ENCODE measurements at regions not wholly inside any gene's neighbourhood (a gene's known extent, or its start where the extent isn't known, plus 50 kb on each side); places are given as distances from the start of the nearest gene placed in this dataset.

GRCh38 chr4:124867536-124867935 is 155.0 kb upstream of the ANKRD50 start:
- Histone ChIP-seq H3K27ac (ENCODE audit: low read depth, low read length) (no peak overlapping the region), H3K9ac (ENCODE audit: low read depth in 1 of 3, low read length in 3 of 3) (no peak overlapping the region), H3K4me1 (ENCODE audit: control insufficient read depth in 3 of 3, insufficient read depth in 3 of 3, low read length in 3 of 3) (no peaks in the 10 kb centered on the region), H3K4me3 (ENCODE audit: low read length in 3 of 3) (no peak overlapping the region), H3K9me3 (ENCODE audit: control insufficient read depth in 3 of 3, low read length in 3 of 3) (no peaks in the 10 kb centered on the region), H3K27me3 (ENCODE audit: control insufficient read depth in 3 of 3, insufficient read depth in 3 of 3, low read length in 3 of 3) (no peaks in the 10 kb centered on the region), H3K36me3 (ENCODE audit: control insufficient read depth in 3 of 3, insufficient read depth in 3 of 3, low read length in 3 of 3) (no peaks in the 10 kb centered on the region)

GRCh38 chr4:124866301-124866700 is 153.8 kb upstream of the ANKRD50 start:
- no peak overlapping the region for H3K4me3 ChIP-seq (ENCODE audit: low read length in 3 of 3)

GRCh38 chr4:124863040-124863545 is 150.6 kb upstream of the ANKRD50 start:
- Histone ChIP-seq H3K4me3 (ENCODE audit: low read length in 3 of 3) (no peak overlapping the region), H3K9me3 (ENCODE audit: control insufficient read depth in 3 of 3, low read length in 3 of 3) (no peaks in the 10 kb centered on the region), H3K4me1 (ENCODE audit: control insufficient read depth in 3 of 3, insufficient read depth in 3 of 3, low read length in 3 of 3) (no peaks in the 10 kb centered on the region), H3K27me3 (ENCODE audit: control insufficient read depth in 3 of 3, insufficient read depth in 3 of 3, low read length in 3 of 3) (no peaks in the 10 kb centered on the region), H3K9ac (ENCODE audit: low read depth in 1 of 3, low read length in 3 of 3) (no peak overlapping the region), H3K27ac (ENCODE audit: low read depth, low read length) (no peak overlapping the region), H3K36me3 (ENCODE audit: control insufficient read depth in 3 of 3, insufficient read depth in 3 of 3, low read length in 3 of 3) (no peaks in the 10 kb centered on the region)

More at GRCh38 chr4:124866301-124866700, 153.8 kb upstream of the ANKRD50 start:
- Histone ChIP-seq H3K27ac (ENCODE audit: low read depth, low read length) (no peak overlapping the region), H3K27me3 (ENCODE audit: control insufficient read depth in 3 of 3, insufficient read depth in 3 of 3, low read length in 3 of 3) (no peaks in the 10 kb centered on the region), H3K9me3 (ENCODE audit: control insufficient read depth in 3 of 3, low read length in 3 of 3) (no peaks in the 10 kb centered on the region), H3K9ac (ENCODE audit: low read depth in 1 of 3, low read length in 3 of 3) (no peak overlapping the region), H3K36me3 (ENCODE audit: control insufficient read depth in 3 of 3, insufficient read depth in 3 of 3, low read length in 3 of 3) (no peaks in the 10 kb centered on the region), H3K4me1 (ENCODE audit: control insufficient read depth in 3 of 3, insufficient read depth in 3 of 3, low read length in 3 of 3) (no peaks in the 10 kb centered on the region)

GRCh38 chr4:124862261-124862660 is 149.7 kb upstream of the ANKRD50 start:
- Histone ChIP-seq H3K36me3 (ENCODE audit: control insufficient read depth in 3 of 3, insufficient read depth in 3 of 3, low read length in 3 of 3) (no peaks in the 10 kb centered on the region), H3K4me1 (ENCODE audit: control insufficient read depth in 3 of 3, insufficient read depth in 3 of 3, low read length in 3 of 3) (no peaks in the 10 kb centered on the region), H3K27me3 (ENCODE audit: control insufficient read depth in 3 of 3, insufficient read depth in 3 of 3, low read length in 3 of 3) (no peaks in the 10 kb centered on the region), H3K9ac (ENCODE audit: low read depth in 1 of 3, low read length in 3 of 3) (no peak overlapping the region), H3K9me3 (ENCODE audit: control insufficient read depth in 3 of 3, low read length in 3 of 3) (no peaks in the 10 kb centered on the region), H3K27ac (ENCODE audit: low read depth, low read length) (no peak overlapping the region), H3K4me3 (ENCODE audit: low read length in 3 of 3) (no peak overlapping the region)

GRCh38 chr4:124861761-124862160 is 149.2 kb upstream of the ANKRD50 start:
- no peak overlapping the region for H3K9ac ChIP-seq (ENCODE audit: low read depth in 1 of 3, low read length in 3 of 3)
- no peak overlapping the region for H3K4me3 ChIP-seq (ENCODE audit: low read length in 3 of 3)
- H3K9me3 ChIP-seq (ENCODE audit: control insufficient read depth in 3 of 3, low read length in 3 of 3): no peaks in the 10 kb centered on the region
- H3K27me3 ChIP-seq (ENCODE audit: control insufficient read depth in 3 of 3, insufficient read depth in 3 of 3, low read length in 3 of 3): no peaks in the 10 kb centered on the region
- H3K4me1 ChIP-seq (ENCODE audit: control insufficient read depth in 3 of 3, insufficient read depth in 3 of 3, low read length in 3 of 3): no peaks in the 10 kb centered on the region
- H3K27ac ChIP-seq (ENCODE audit: low read depth, low read length): no peak overlapping the region
- no peaks in the 10 kb centered on the region for H3K36me3 ChIP-seq (ENCODE audit: control insufficient read depth in 3 of 3, insufficient read depth in 3 of 3, low read length in 3 of 3)

GRCh38 chr4:124854968-124855367 is 142.4 kb upstream of the ANKRD50 start:
- Histone ChIP-seq H3K27ac (ENCODE audit: low read depth, low read length) (no peak overlapping the region), H3K36me3 (ENCODE audit: control insufficient read depth in 3 of 3, insufficient read depth in 3 of 3, low read length in 3 of 3) (no peaks in the 10 kb centered on the region), H3K27me3 (ENCODE audit: control insufficient read depth in 3 of 3, insufficient read depth in 3 of 3, low read length in 3 of 3) (no peaks in the 10 kb centered on the region), H3K4me3 (ENCODE audit: low read length in 3 of 3) (no peak overlapping the region), H3K9ac (ENCODE audit: low read depth in 1 of 3, low read length in 3 of 3) (no peak overlapping the region), H3K9me3 (ENCODE audit: control insufficient read depth in 3 of 3, low read length in 3 of 3) (no peaks in the 10 kb centered on the region), H3K4me1 (ENCODE audit: control insufficient read depth in 3 of 3, insufficient read depth in 3 of 3, low read length in 3 of 3) (no peaks in the 10 kb centered on the region)

GRCh38 chr4:124851741-124852140 is 139.2 kb upstream of the ANKRD50 start:
- no peaks in the 10 kb centered on the region for H3K27me3 ChIP-seq (ENCODE audit: control insufficient read depth in 3 of 3, insufficient read depth in 3 of 3, low read length in 3 of 3)
- no peak overlapping the region for H3K4me3 ChIP-seq (ENCODE audit: low read length in 3 of 3)
- H3K9me3 ChIP-seq (ENCODE audit: control insufficient read depth in 3 of 3, low read length in 3 of 3): no peaks in the 10 kb centered on the region
- no peak overlapping the region for H3K9ac ChIP-seq (ENCODE audit: low read depth in 1 of 3, low read length in 3 of 3)
- no peak overlapping the region for H3K27ac ChIP-seq (ENCODE audit: low read depth, low read length)
- no peaks in the 10 kb centered on the region for H3K36me3 ChIP-seq (ENCODE audit: control insufficient read depth in 3 of 3, insufficient read depth in 3 of 3, low read length in 3 of 3)
- no peaks in the 10 kb centered on the region for H3K4me1 ChIP-seq (ENCODE audit: control insufficient read depth in 3 of 3, insufficient read depth in 3 of 3, low read length in 3 of 3)

- no peaks in the 10 kb centered on the region for H3K27me3 ChIP-seq (ENCODE audit: control insufficient read depth in 3 of 3, insufficient read depth in 3 of 3, low read length in 3 of 3)
- H3K9ac ChIP-seq (ENCODE audit: low read depth in 1 of 3, low read length in 3 of 3): no peak overlapping the region
- no peak overlapping the region for H3K27ac ChIP-seq (ENCODE audit: low read depth, low read length)
- no peaks in the 10 kb centered on the region for H3K4me1 ChIP-seq (ENCODE audit: control insufficient read depth in 3 of 3, insufficient read depth in 3 of 3, low read length in 3 of 3)
- no peaks in the 10 kb centered on the region for H3K9me3 ChIP-seq (ENCODE audit: control insufficient read depth in 3 of 3, low read length in 3 of 3)
- no peaks in the 10 kb centered on the region for H3K36me3 ChIP-seq (ENCODE audit: control insufficient read depth in 3 of 3, insufficient read depth in 3 of 3, low read length in 3 of 3)
- H3K4me3 ChIP-seq (ENCODE audit: low read length in 3 of 3): no peak overlapping the region
These were observed 133.8 kb upstream of the ANKRD50 start for GRCh38 chr4:124846306-124846705.

GRCh38 chr4:124839786-124840390 is 127.4 kb upstream of the ANKRD50 start:
- Histone ChIP-seq H3K9me3 (ENCODE audit: control insufficient read depth in 3 of 3, low read length in 3 of 3) (peaks cover 4 to 7% (median 5%) of the 10 kb centered on the region in 3 donors), H3K27me3 (ENCODE audit: control insufficient read depth in 3 of 3, insufficient read depth in 3 of 3, low read length in 3 of 3) (no peaks in the 10 kb centered on the region), H3K4me1 (ENCODE audit: control insufficient read depth in 3 of 3, insufficient read depth in 3 of 3, low read length in 3 of 3) (no peaks in the 10 kb centered on the region), H3K27ac (ENCODE audit: low read depth, low read length) (no peak overlapping the region), H3K4me3 (ENCODE audit: low read length in 3 of 3) (no peak overlapping the region), H3K9ac (ENCODE audit: low read depth in 1 of 3, low read length in 3 of 3) (no peak overlapping the region), H3K36me3 (ENCODE audit: control insufficient read depth in 3 of 3, insufficient read depth in 3 of 3, low read length in 3 of 3) (no peaks in the 10 kb centered on the region)

GRCh38 chr4:124833831-124834505 is 121.4 kb upstream of the ANKRD50 start:
- Histone ChIP-seq H3K4me3 (ENCODE audit: low read length in 3 of 3) (no peak overlapping the region), H3K27ac (ENCODE audit: low read depth, low read length) (no peak overlapping the region), H3K9ac (ENCODE audit: low read depth in 1 of 3, low read length in 3 of 3) (no peak overlapping the region), H3K36me3 (ENCODE audit: control insufficient read depth in 3 of 3, insufficient read depth in 3 of 3, low read length in 3 of 3) (no peaks in the 10 kb centered on the region), H3K27me3 (ENCODE audit: control insufficient read depth in 3 of 3, insufficient read depth in 3 of 3, low read length in 3 of 3) (no peaks in the 10 kb centered on the region), H3K4me1 (ENCODE audit: control insufficient read depth in 3 of 3, insufficient read depth in 3 of 3, low read length in 3 of 3) (no peaks in the 10 kb centered on the region), H3K9me3 (ENCODE audit: control insufficient read depth in 3 of 3, low read length in 3 of 3) (peaks cover 0 to 2% (median 1%) of the 10 kb centered on the region in 3 donors)

All from skeletal muscle tissue (tissue), 3 donors.